HCEC 1CT (cell line): ENCODE measurements at regions not wholly inside any gene's neighbourhood (a gene's known extent, or its start where the extent isn't known, plus 50 kb on each side); places are given as distances from the start of the nearest gene placed in this dataset.
"Not testable (repeated sequence)": the region's sequence is repeated elsewhere in the genome, so short reads cannot be mapped to it uniquely, and the experiment has no call there.

Experiments
- DNase-seq: peaks from one replicate; pipeline ENCODE4 v3.0.0-alpha.2; 2017

DNA sequence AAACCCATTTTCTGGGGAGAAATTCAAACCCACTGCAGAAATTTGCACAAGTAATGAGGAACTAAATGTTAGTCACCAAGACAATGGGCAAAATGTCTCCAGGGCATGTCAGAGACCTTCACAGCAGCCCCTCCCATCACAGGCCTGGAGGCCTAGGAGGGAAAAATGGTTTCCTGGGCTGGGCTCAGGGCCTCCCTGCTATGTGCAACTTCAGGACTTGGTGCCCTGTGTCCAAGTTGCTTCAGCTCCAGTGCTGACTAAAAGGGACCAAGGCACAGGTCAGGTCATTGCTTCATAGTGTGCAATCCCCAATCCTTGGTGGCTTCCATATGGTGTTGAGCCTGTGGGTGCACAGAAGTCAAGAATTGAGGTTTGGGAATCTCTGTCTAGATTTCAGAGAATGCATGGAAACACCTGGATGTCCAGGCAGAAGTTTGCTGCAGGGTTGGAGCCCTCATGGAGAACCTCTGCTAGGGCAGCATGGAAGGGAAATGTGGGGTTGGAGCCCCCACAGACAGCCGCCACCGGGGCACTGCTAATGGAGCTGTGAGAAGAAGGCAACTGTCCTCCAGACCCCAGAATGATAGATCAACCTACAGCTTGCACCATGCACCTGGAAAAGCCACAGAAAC lies 358.2 kb upstream of the C1orf174 start:
- DNase-seq = not testable (repeated sequence)

DNA sequence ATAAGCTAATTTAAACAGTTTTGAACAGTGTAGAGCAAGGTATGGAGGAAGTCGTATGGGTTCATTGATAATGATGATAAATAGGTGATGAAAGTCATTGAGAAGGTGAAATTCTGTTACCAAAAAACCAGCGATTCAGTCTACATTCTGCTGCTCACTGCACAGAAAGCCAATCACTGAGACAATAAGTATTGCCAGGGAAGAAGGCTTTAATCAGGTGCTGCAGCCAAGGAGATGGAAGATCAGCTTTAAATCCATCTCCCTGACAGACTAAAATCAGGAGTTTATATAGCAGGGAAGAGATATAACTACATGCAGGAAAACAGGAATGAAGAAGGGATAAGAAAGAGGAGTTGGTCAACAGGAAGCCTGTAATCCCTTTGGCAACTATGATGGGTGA lies 361.3 kb upstream of the C1orf174 start:
- DNase-seq = no peak

DNA sequence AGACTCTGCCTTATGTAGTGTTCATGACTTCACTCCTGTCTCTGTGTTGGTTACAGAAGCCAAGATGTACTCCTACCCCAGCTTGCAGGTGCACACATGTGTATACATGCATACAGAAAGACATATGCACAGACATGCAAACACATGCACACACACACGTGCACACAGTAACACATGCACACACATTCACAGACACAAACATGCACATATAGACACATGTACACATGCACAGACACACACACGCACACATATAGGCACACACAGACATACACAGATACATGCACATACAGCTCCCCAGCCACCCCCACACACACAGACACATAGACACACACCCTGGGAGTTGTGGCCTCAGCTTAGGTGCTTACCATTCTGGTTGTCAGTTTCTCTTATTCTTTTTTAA lies 362.6 kb upstream of the C1orf174 start:
- no peak for DNase-seq

DNA sequence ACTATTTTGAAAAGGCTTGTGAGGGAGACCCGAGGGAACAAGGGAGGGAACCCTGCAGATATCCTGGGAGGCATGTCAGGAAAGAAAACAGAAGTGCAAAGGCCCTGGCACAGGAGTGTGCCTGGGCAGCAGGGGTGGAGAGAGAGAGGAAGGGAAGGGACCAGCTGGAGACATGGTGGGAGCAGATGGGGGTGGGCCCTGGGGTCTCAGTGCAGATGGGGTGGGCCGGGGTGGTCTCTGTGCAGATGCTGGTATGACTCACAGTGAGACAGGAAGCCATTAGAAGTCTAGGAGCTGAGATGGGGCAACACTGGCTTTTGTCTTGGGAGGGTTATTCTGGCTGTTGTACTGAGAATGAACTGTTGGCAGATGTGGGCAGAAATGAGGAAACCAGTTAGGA lies 363.6 kb upstream of the C1orf174 start:
- no peak for DNase-seq

DNA sequence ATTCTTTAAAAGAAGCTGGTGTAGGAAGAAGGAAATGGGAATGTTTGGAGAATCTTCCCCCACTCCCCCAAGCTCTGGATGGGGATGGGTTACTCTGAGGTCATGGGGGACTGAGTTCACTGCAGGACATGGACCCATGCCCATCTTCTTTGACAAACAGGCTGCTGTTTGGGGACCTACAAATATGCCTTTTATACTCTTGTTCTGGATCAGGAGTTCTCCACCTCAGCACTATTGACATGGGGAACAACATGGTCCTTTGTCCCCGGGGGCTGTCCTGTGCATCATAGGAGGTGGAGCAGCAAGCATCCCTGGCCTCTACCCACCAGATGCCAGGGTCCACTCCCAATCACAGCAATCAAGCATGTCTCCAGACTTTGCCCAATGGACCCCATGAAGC lies 365.8 kb upstream of the C1orf174 start:
- DNase-seq = no peak

DNA sequence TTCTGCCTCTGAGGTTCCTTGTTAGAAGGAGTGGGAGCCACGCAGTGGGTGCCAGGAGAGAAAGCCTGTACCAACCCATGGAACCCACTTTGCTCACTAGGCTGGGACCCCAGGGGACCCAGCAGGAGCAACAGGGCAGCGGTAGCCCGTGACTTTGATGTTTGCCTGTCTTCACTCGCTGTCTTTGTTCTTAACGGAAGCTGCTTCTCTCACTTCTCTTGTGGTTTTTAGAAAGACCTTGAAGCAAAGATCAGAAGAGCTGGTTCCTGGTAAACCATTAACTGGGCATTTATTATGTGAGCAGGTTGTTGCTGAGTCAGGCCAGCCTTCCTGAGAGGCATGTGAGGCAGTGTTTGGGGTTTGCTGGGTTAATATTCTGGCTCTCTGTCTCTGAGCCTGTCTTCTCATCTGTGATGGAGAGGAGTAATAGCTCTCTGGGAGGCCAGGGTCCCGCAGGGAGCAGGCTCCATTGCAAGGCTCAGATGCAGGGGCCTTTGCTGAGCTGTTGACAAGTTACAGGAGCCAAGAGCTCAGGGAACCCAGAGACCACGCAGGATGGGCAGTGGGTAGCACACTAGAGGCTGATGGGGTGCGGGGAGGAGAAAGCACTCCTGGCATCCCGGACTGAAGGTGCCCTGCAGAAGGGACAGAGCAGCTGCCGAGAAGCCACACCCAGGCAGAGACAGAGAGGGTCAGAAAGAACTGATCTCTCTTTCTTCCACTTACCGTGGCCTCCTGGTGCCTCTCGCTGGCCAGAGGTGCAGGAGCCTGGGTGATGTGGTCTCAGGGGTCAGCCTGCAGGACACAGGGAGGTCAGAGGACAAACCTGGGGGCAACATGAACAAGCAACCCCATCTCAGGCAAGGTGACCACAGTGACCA lies 367.5 kb upstream of the C1orf174 start:
- no peak for DNase-seq

DNA sequence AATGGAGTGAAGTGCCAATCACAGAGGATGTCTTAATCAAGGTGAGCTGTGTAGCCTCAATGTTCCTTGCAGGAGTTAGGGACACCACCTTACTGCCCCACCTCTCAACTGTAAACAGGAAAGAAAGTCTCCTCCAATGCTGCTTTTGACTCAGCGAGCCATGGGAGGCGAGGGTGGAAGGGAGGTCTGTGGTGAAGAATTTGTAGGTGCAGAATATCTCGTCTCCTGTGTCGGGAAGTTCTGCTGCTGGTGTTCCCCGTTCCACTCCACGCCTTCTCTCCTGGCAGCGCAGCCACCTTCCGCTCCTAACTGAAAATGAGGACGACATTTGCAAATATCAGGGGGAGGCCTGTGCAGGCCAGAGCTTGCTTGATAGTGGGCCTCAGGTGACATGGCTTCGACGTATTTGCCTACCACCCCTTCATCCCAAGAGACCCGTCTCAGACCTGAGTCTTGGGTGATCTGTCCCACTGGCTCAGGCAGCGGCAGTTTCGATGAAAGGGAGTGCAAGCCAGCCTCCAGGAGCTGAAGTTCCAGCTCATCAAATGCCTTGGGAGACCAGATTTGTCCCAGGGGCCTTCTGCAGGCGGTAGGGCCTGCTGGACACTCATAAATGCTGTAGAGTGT lies 368.3 kb upstream of the C1orf174 start:
- no peak for DNase-seq

DNA sequence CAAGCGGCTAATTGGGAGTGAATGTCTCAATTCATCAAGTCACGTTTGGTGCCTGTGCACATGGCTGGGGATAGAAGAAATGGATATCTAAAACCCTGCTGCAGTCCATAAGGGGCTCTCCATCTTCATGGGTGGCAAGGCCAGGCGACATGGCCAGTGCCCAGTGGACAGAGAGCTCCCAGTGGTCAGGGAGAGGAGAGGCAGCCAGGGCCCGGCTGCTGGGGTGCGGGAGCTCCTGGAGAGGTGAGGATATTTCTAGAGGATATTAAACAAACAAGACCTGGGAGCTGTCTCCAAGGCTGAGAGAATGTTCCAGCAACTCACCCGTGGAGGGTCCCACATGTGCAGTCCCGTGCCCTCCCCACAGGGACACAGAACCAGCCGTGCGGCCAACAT lies 368.8 kb upstream of the C1orf174 start:
- no peak for DNase-seq

DNA sequence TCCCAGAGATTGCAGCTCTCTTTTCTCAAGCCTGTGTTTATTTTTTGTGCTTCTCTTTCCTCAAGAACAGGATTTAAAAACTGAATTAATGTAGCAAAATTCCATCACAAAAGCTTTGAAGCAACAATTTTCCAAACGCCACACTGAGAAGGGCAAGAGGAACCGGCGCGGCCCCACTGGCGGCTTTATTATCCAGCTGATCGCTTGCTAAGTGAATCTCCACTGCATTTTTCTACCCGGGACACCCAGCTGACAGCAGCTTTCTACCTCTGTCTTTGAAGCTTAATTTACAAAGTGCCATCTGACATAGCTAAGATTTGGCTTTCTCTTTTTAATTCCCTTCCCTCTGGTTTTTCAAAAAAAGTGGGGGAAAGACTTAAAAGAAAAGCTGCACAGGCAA lies 369.3 kb upstream of the C1orf174 start:
- DNase-seq = no peak

DNA sequence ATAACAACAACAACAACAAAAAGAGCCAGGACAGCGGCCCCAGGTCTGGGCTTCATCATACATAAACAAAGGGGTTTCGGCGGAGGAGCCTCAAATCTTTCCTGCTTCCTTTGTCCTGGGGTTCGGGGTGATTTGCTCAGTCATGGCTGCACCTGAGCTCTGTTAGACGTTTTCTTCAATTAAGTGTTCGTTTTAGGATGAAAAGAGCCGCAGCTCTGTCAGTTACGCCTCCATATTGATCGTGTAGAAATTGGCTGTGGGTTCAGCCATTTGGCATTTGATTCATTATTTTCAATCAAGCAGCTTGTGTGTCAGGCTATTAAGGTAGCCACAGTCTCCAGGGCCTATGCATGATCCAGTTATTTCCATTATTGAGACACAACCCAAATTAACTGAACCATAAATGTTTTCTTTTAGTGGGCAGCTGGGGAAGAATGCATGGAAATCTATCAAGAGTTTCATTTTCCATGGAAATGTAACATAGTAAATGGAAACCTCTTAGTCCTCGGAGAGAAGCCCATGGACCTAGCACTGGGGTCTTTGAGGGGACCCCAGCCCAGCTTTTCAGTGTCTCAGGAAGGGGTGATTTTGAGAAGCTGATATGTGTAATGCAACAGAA lies 370.0 kb upstream of the C1orf174 start:
- DNase-seq = no peak

DNA sequence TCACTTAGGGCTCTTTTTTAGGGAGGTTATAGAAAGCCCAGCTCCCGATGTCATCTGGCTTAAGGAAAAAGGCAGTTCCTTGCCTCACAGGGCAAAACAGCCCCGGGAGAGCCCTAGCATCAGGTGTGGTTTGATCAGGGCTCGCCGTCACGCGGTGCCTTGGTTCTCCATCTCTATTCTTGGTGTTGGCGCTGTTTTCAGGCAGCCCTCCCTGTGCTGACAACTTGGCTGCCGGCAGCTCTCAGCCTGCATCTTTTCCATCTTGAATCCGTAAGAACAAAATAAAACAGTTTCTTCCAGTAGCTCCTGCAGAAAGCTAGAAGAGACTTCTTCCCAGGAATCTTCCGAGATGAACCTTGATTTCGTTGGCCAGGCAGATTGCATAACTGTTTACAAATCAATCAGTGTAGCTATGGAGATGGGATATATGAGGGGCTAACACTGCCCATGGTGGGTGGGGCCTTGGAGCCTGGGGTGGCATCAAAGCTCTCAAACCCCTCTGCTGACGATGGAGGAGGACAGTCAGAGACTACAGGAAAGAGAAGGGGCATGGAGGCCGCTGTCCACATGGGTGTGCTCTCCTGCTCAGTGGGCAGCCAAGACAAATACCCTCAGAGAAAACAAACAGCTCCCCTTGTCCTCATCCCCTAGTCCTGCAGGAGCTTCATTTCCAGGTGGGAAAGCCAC lies 370.7 kb upstream of the C1orf174 start:
- no peak for DNase-seq

DNA sequence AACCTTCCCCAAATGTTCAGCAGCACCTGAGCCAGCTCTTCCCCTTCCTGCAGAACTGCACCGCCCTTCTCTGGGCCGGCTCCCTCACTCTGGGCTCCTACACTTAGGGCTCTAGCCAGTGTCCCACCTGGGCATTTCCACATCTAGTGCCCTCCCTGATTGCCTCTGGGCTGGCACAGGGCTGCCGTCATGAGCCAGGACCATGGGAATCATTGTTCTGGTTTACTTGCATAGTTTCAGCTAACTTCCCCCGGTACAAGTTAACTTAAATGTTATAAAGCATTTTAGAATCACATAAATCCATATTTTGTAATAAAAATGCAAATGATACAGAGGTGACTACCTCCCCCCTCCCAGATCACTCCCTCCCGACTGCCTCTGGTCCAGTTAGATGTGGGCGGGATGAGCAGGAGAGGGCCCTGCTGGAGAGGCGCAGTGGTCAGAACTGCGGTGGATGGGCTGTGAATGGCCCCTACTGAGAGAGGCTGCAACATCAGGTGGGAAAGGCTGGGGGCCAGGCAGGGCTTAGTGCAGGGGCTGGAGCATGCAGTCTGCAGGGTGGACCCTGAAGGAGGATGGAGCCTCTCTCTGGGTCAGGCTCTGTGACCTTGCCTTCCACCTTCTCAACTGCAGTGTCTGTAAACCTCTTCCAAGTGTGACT lies 371.4 kb upstream of the C1orf174 start:
- DNase-seq = no peak

DNA sequence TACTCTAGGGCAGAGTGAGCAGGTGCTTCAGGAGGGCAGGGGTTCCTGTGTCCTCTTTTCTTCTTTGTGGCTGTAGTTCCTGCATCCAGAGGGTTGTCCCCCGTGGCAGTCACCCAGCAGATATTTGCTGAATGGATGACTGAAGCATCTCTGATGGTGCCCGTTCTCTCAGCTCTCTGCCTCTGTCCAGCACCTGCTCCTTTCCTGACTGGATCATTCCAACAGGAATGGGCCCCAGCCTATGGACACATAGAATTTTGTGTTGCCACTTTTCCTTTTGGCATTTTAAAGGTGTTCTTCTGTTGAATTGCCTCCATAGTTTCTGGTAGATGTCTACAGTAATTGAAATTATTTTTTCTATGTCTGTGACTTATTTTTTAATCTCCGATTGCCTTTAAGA lies 372.5 kb upstream of the C1orf174 start:
- DNase-seq = no peak

DNA sequence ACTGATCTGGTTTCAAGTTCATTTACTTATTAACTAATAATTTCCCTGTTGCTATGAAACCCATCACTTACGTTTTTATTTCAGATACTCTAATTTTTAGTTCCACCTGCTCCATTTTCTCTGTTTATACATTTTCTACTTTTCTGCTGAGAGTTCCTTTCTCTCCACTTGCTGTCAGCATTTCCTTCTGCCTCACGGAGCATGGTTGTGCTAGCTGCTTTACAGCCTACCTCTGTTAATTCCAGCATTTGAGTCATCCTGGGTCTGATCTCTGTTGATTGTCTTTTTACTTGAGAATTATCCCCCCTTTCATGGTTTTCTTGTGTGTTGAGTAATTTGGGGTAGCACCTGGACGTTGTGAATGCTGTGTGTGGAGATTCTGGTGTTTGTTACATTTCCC lies 373.2 kb upstream of the C1orf174 start:
- no peak for DNase-seq

DNA sequence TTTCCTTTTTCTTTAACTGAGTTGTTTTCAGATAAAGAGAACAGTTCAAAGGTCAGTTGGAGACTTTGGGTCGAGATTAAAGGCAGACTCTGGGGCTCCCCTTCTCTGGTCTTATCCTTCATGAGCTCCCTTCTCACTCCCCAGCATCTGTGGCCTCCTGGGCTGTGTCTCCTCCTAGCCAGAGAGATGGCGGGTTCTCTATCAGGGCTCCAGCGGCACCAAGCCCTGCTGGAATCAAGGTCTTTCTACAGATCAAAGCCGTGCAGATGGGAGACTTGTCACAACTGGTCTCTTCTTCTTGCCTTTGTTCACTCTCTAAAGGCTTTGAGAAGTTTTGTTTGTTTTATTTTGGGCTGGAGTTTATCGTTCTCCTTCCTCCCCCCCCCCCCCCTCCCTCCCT lies 373.7 kb upstream of the C1orf174 start:
- DNase-seq = no peak

DNA sequence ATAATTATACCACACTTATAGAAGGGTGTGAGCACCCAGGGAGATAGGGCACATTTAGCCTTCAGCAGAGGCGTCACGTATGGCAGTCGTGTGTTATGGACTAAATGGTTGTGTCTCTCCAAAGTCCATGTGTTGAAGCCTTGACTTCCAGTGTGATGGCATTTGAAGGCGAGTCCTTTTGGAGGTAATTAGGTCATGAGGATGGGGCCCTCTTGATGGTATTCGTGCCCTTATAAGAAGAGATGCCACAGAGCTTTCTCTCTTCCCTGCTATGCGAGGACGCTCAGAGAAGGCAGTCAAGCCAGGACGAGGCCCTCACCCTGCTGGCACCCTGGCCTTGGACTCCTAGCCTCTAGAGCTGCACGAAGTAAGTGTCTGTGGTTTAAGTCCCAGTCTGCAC lies 375.0 kb upstream of the C1orf174 start:
- no peak for DNase-seq

DNA sequence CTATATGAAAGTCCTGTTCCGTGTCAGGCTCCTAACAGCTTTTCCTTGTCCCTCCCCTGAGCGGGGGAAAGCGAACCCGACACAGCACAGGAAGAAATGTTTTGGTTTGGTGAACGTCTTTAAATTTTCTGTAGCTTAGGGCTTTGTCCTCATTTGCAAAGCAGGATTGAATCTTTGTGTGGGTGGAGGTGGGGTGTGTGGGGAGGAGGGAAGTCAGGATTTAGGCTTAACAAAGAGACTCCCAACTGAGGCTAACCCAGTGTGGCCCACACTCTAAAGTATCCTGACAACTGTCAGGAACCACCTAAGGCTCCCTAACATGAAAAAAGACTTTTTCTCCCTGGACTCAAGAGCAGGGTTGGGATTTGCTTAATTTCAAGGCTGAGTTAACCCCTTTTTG lies 376.2 kb upstream of the C1orf174 start:
- DNase-seq = no peak

DNA sequence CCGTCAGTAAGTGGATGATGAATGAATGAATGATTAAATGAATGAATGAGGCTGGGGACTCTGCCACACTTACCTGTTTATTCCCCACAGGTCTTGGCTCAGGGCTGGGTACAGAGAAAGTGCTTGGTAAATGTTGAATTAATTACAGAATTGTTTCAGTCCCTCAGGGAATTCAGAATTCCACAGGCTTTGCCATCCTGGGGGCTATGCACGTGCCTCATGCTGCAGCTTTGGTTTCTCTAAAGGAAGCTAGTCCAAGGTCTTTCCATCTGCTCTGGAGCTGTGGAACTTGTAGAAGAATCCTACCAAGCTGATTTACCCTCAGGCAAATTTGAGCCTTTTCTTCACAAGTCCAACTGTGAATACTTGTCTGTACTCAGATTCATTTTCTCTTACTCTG lies 376.8 kb upstream of the AJAP1 start:
- DNase-seq = no peak

DNA sequence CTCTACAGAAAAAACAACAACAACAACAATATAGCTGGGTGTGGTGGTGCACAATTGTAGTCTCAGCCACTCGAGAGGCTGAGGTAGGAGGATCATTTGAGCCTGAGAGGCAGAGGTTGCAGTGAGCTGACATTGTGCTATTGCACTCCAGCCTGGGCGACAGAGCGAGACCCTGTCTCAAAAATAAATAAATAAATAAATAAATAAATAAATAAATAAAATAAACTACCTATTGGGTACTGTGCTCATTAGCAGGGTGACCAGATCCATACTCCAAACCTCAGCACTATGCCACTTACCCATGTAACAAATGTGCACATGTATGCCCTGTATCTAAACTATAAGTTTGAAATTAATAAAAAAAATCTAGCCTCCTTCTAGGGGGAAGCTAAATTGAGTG lies 369.4 kb upstream of the AJAP1 start:
- DNase-seq = no peak

DNA sequence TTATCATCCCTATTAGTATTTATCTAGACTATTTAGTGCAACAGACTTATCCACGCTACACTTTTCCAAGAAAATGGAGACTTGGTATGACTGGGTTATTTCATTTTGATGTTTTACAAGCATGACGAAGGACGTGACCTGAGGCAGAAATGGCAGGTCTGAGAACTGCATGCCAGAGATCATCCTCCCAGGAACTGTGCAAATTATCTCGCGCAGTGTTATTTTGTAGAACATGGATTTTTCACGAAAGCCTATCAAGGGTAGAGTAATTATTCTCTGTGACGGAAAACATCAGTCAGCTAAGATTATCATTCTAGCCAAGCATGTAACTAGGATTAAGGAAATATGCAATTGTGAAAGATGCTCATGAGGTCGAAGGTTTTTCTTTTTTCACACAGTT lies 361.5 kb upstream of the AJAP1 start:
- no peak for DNase-seq

DNA sequence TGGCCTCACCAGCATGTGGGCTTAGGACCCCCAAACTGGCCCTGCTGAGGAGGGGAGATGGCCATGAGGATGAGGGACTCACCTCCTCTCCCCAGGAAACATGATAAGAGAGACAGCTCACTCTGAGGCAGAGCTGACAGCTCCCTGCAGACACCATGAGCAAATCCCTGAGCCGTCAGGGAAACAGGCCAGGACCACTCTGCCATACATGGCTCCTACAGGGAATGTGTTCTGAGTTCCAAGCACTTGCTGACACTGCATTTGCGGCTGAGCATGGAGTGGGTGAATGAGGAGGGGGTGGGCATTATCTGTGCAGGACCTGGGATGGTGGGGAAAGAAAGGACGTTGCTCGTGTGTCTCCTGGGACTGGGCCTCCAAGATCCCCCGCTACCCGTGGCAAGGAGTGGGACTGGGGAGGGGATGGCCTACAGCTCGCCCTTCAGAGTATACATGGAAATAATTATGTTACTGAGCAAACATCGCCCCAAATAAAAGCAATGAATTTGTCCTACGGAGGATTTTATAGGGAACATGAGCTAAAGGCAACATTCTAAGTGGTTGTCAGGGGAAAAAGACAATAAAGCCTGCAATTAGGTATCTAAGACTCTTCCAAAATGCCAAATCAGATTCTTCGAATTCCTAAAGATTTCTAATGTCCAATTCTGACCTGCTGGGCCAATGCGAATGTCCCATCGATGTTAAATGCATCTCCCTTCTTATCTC lies 355.9 kb upstream of the AJAP1 start:
- no peak for DNase-seq

DNA sequence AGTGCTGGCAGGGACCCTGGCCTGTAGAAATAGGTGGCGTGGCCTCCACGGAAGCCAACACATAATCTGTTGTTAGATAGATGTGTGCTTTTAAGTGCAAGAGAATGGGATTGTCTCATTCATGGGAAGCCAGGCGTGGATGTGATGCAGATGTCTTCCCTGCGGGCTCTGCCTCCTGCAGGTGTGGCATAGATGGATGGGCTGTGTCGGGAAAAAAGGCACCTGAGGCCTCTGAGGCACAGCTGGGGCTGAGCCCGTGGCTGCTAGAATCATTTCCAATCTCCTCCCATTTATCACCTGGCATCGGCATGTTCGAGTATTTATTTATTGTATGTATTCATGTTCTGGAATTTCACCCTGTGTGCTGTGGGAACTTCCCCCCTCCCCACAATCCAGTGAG lies 353.4 kb upstream of the AJAP1 start:
- no peak for DNase-seq
